NCI-H82 treated with DMSO at 0.1 percent for 48 hours (cell line): ENCODE measurements at regions not wholly inside any gene's neighbourhood (a gene's known extent, or its start where the extent isn't known, plus 50 kb on each side); places are given as distances from the start of the nearest gene placed in this dataset.

Experiments used
- DNase-seq: peaks from one replicate; lab custom pipeline; 2025; ENCODE audit not compliant: unreplicated experiment; lab: John Stamatoyannopoulos, UW

- DNase-seq, result no peak
Measured at GRCh38 chr3:107258300-107258699, 118.9 kb upstream of the CCDC54 start.

GRCh38 chr3:107260207-107260606 is 117.0 kb upstream of the CCDC54 start:
- DNase-seq, result no peak

GRCh38 chr3:107263269-107264021 is 113.8 kb upstream of the CCDC54 start:
- DNase-seq, result no peak

GRCh38 chr3:107264888-107265287 is 112.4 kb upstream of the CCDC54 start:
- no peak for DNase-seq

- DNase-seq, result no peak
Measured at GRCh38 chr3:107265526-107265925, 111.7 kb upstream of the CCDC54 start.

GRCh38 chr3:107268469-107268868 is 108.8 kb upstream of the CCDC54 start:
- no peak for DNase-seq

- no peak for DNase-seq
Measured at GRCh38 chr3:107269136-107269535, 108.1 kb upstream of the CCDC54 start.

GRCh38 chr3:107271787-107272387 is 105.4 kb upstream of the CCDC54 start:
- peak; percentile 77 for DNase-seq

- DNase-seq, result no peak
Measured at GRCh38 chr3:107272471-107272870, 104.8 kb upstream of the CCDC54 start.

- no peak for DNase-seq
Measured at GRCh38 chr3:107272885-107273284, 104.4 kb upstream of the CCDC54 start.

- no peak for DNase-seq
Measured at GRCh38 chr3:107273771-107274170, 103.5 kb upstream of the CCDC54 start.

- DNase-seq, result no peak
Measured at GRCh38 chr3:107275511-107275910, 101.7 kb upstream of the CCDC54 start.

GRCh38 chr3:107283948-107284347 is 93.3 kb upstream of the CCDC54 start:
- DNase-seq, result no peak

- DNase-seq, result peak; percentile 41
Measured at GRCh38 chr3:107284612-107285011, 92.6 kb upstream of the CCDC54 start.

- DNase-seq, result no peak
Measured at GRCh38 chr3:107285197-107285596, 92.0 kb upstream of the CCDC54 start.

GRCh38 chr3:107289354-107289753 is 87.9 kb upstream of the CCDC54 start:
- DNase-seq, result no peak

GRCh38 chr3:107294117-107294516 is 83.1 kb upstream of the CCDC54 start:
- no peak for DNase-seq

- peak; percentile 85 for DNase-seq
Measured at GRCh38 chr3:107297597-107297996, 79.6 kb upstream of the CCDC54 start.

- no peak for DNase-seq
Measured at GRCh38 chr3:107307205-107307604, 70.0 kb upstream of the CCDC54 start.

- no peak for DNase-seq
Measured at GRCh38 chr3:107308716-107309115, 68.5 kb upstream of the CCDC54 start.

GRCh38 chr3:107309312-107309711 is 67.9 kb upstream of the CCDC54 start:
- no peak for DNase-seq

GRCh38 chr3:107313711-107314110 is 63.5 kb upstream of the CCDC54 start:
- no peak for DNase-seq

- DNase-seq, result no peak
Measured at GRCh38 chr3:107315141-107315540, 62.1 kb upstream of the CCDC54 start.
